ENCODE measurements at regions not wholly inside any gene's neighbourhood (a gene's known extent, or its start where the extent isn't known, plus 50 kb on each side); places are given as distances from the start of the nearest gene placed in this dataset.

- POLR2A ChIA-PET: no interaction called here
- Mint-ChIP-seq H3K4me3 (ENCODE audit: unreplicated experiment) (no peak overlapping the region), H3K9me3 (ENCODE audit: unreplicated experiment) (no peaks in the 10 kb centered on the region), H3K27me3 (ENCODE audit: insufficient read depth, unreplicated experiment) (no peaks in the 10 kb centered on the region), H3K36me3 (ENCODE audit: insufficient read depth, unreplicated experiment) (no peaks in the 10 kb centered on the region), H3K27ac (ENCODE audit: low read depth, unreplicated experiment) (no peak overlapping the region), H3K4me1 (ENCODE audit: insufficient read depth, unreplicated experiment) (no peaks in the 10 kb centered on the region)
- BruUV-seq (replicated peaks): no TSS peak
- no peak for DNase-seq (ENCODE audit: unreplicated experiment)
- TF ChIP-seq, protein P1, sequence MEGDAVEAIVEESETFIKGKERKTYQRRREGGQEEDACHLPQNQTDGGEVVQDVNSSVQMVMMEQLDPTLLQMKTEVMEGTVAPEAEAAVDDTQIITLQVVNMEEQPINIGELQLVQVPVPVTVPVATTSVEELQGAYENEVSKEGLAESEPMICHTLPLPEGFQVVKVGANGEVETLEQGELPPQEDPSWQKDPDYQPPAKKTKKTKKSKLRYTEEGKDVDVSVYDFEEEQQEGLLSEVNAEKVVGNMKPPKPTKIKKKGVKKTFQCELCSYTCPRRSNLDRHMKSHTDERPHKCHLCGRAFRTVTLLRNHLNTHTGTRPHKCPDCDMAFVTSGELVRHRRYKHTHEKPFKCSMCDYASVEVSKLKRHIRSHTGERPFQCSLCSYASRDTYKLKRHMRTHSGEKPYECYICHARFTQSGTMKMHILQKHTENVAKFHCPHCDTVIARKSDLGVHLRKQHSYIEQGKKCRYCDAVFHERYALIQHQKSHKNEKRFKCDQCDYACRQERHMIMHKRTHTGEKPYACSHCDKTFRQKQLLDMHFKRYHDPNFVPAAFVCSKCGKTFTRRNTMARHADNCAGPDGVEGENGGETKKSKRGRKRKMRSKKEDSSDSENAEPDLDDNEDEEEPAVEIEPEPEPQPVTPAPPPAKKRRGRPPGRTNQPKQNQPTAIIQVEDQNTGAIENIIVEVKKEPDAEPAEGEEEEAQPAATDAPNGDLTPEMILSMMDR (IDR thresholded peaks at IDR 0.05; ENCODE audit: unreplicated experiment): no peak
- CTCF ChIA-PET: no interaction called here
- intact Hi-C loops (cut with micrococcal nuclease): no loop called here
Measured at GRCh38 chr7:19373334-19373733, 228.1 kb upstream of the FERD3L start.

DNA sequence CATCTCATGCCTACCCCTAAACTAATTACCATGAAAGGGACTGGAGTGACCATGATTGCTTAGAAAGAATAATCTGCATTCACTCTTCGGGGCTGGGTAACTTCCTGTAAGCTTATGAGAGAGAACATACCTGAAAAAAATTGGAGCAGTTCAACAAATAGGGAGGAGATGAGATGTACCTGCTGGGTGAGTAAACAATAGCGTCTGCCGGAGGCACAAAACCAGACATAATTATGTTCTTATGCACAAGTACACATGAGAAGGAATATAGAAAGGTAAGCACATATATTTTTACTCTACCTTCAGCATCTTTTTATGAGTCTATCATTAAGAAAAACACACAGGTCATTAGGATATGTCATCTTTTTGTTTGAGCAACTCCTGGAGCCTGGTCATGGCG, 224.6 kb upstream of the FERD3L start:
- H3K4me1 Mint-ChIP-seq (ENCODE audit: insufficient read depth, unreplicated experiment): no peaks in the 10 kb centered on the region
- ChIA-PET CTCF (interaction anchor here (0.6 kb wide), 2 partner anchors 10 to 143 kb away, joined by 3 read pairs; no protein-coding TSS in a partner anchor), POLR2A (no interaction called here)
- DNase-seq (ENCODE audit: unreplicated experiment): no peak
- no peaks in the 10 kb centered on the region for H3K36me3 Mint-ChIP-seq (ENCODE audit: insufficient read depth, unreplicated experiment)
- no peak overlapping the region for H3K27ac Mint-ChIP-seq (ENCODE audit: low read depth, unreplicated experiment)
- H3K9me3 Mint-ChIP-seq (ENCODE audit: unreplicated experiment): no peaks in the 10 kb centered on the region
- TF ChIP-seq, protein P1 (IDR thresholded peaks at IDR 0.05; ENCODE audit: unreplicated experiment): no peak
- no peak overlapping the region for H3K4me3 Mint-ChIP-seq (ENCODE audit: unreplicated experiment)
- BruUV-seq (replicated peaks): no TSS peak
- no peaks in the 10 kb centered on the region for H3K27me3 Mint-ChIP-seq (ENCODE audit: insufficient read depth, unreplicated experiment)
- intact Hi-C loops (cut with micrococcal nuclease): no loop called here

GRCh38 chr7:19369182-19369581, 224.0 kb upstream of the FERD3L start:
- Mint-ChIP-seq H3K4me3 (ENCODE audit: unreplicated experiment) (no peak overlapping the region), H3K27me3 (ENCODE audit: insufficient read depth, unreplicated experiment) (no peaks in the 10 kb centered on the region), H3K27ac (ENCODE audit: low read depth, unreplicated experiment) (no peak overlapping the region), H3K36me3 (ENCODE audit: insufficient read depth, unreplicated experiment) (no peaks in the 10 kb centered on the region), H3K9me3 (ENCODE audit: unreplicated experiment) (no peaks in the 10 kb centered on the region), H3K4me1 (ENCODE audit: insufficient read depth, unreplicated experiment) (no peaks in the 10 kb centered on the region)
- intact Hi-C loops (cut with micrococcal nuclease): no loop called here
- TF ChIP-seq, protein P1 (IDR thresholded peaks at IDR 0.05; ENCODE audit: unreplicated experiment): no peak
- BruUV-seq (replicated peaks): no TSS peak
- no peak for DNase-seq (ENCODE audit: unreplicated experiment)
- CTCF ChIA-PET: interaction anchor here (0.6 kb wide), 1 partner anchor 10 kb away, joined by 3 read pairs; no protein-coding TSS in a partner anchor
- POLR2A ChIA-PET: no interaction called here

DNA sequence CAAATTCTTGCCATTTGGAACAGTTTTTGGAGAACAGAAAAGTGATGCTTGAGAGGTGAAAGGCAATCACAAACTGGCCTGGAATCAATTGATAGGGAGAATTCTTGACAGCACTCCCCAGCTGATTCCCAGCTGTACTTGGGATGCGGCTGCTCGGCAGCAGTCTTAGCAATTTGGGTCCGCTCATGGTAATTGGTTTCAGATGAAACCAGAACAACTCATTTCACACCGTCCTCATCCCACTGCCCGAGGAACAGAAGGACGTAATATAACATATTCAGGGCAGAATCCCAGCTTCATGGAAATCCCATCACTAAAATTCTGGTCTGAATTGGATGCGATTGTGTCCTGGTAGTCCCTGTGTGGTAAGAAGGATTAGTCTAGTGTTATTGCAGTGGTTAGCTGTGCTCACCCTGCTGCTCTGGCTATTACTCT, 223.3 kb upstream of the FERD3L start:
- no peak for DNase-seq (ENCODE audit: unreplicated experiment)
- no peaks in the 10 kb centered on the region for H3K9me3 Mint-ChIP-seq (ENCODE audit: unreplicated experiment)

More for the DNA sequence above, 223.3 kb upstream of the FERD3L start:
- POLR2A ChIA-PET: no interaction called here
- Mint-ChIP-seq H3K36me3 (ENCODE audit: insufficient read depth, unreplicated experiment) (no peaks in the 10 kb centered on the region), H3K27me3 (ENCODE audit: insufficient read depth, unreplicated experiment) (no peaks in the 10 kb centered on the region), H3K4me3 (ENCODE audit: unreplicated experiment) (no peak overlapping the region), H3K27ac (ENCODE audit: low read depth, unreplicated experiment) (no peak overlapping the region), H3K4me1 (ENCODE audit: insufficient read depth, unreplicated experiment) (no peaks in the 10 kb centered on the region)
- BruUV-seq (replicated peaks): no TSS peak
- intact Hi-C loops (cut with micrococcal nuclease): no loop called here
- CTCF ChIA-PET: interaction anchor here (0.6 to 1.4 kb wide), 2 partner anchors 13 to 309 kb away, joined by 3 read pairs; no protein-coding TSS in a partner anchor
- TF ChIP-seq, protein P1 (IDR thresholded peaks at IDR 0.05; ENCODE audit: unreplicated experiment): no peak
